ENCODE measurements at regions not wholly inside any gene's neighbourhood (a gene's known extent, or its start where the extent isn't known, plus 50 kb on each side); places are given as distances from the start of the nearest gene placed in this dataset.

GRCh38 chr4:122065915-122066314 is 86.2 kb upstream of the BLTP1 start:
- no peak for TF ChIP-seq POLR2A (IDR thresholded peaks at IDR 0.05; ENCODE audit: low read depth, low read length)
- TF ChIP-seq POLR2AphosphoS5 (IDR thresholded peaks at IDR 0.05; ENCODE audit: low read depth, low read length) = no peak
- no peak for TF ChIP-seq TAF1 (IDR thresholded peaks at IDR 0.05; ENCODE audit: borderline replicate concordance, low read depth, low read length)
